ENCODE measurements at regions not wholly inside any gene's neighbourhood (a gene's known extent, or its start where the extent isn't known, plus 50 kb on each side); places are given as distances from the start of the nearest gene placed in this dataset.

- Histone ChIP-seq H3K4me1 (ENCODE audit: control insufficient read depth, insufficient read depth, low read length) (no peaks in the 10 kb centered on the region), H3K4me3 (ENCODE audit: low read length) (no peak overlapping the region), H3K9me3 (ENCODE audit: control insufficient read depth, insufficient read depth, low read length) (no peaks in the 10 kb centered on the region), H3K27ac (ENCODE audit: low read length) (no peak overlapping the region), H3K27me3 (ENCODE audit: control insufficient read depth, insufficient read depth, low read length) (no peaks in the 10 kb centered on the region), H3K36me3 (ENCODE audit: control insufficient read depth, insufficient read depth, low read length) (no peaks in the 10 kb centered on the region; the same call in 1 of the 2 replicates)
- WGBS (ENCODE audit: insufficient coverage, insufficient read length), result no CpG with 5 or more reads among the region's 1 CpG
- DNase-seq (ENCODE audit: low read depth, low spot score), result no peak
Measured at GRCh38 chr5:35516271-35516670, 101.4 kb upstream of the SPEF2 start.

GRCh38 chr5:35513612-35514011 lies 104.1 kb upstream of the SPEF2 start:
- H3K4me3 ChIP-seq (ENCODE audit: low read length), result no peak overlapping the region
- H3K27ac ChIP-seq (ENCODE audit: low read length), result no peak overlapping the region
- no peak for DNase-seq (ENCODE audit: low read depth, low spot score)
- H3K27me3 ChIP-seq (ENCODE audit: control insufficient read depth, insufficient read depth, low read length), result no peaks in the 10 kb centered on the region
- H3K4me1 ChIP-seq (ENCODE audit: control insufficient read depth, insufficient read depth, low read length), result no peaks in the 10 kb centered on the region
- no peaks in the 10 kb centered on the region; the same call in 1 of the 2 replicates for H3K36me3 ChIP-seq (ENCODE audit: control insufficient read depth, insufficient read depth, low read length)
- no CpG with 5 or more reads among the region's 1 CpG for WGBS (ENCODE audit: insufficient coverage, insufficient read length)
- H3K9me3 ChIP-seq (ENCODE audit: control insufficient read depth, insufficient read depth, low read length), result no peaks in the 10 kb centered on the region

- H3K36me3 ChIP-seq (ENCODE audit: control insufficient read depth, insufficient read depth, low read length), result no peaks in the 10 kb centered on the region
- H3K4me1 ChIP-seq (ENCODE audit: control insufficient read depth, insufficient read depth, low read length), result no peaks in the 10 kb centered on the region
- H3K27me3 ChIP-seq (ENCODE audit: control insufficient read depth, insufficient read depth, low read length), result no peaks in the 10 kb centered on the region
- H3K4me3 ChIP-seq (ENCODE audit: low read length), result no peak overlapping the region
- WGBS (ENCODE audit: insufficient coverage, insufficient read length), result no CpG with 5 or more reads among the region's 4 CpGs
- no peak overlapping the region for H3K27ac ChIP-seq (ENCODE audit: low read length)
- DNase-seq (ENCODE audit: low read depth, low spot score), result no peak
- no peaks in the 10 kb centered on the region for H3K9me3 ChIP-seq (ENCODE audit: control insufficient read depth, insufficient read depth, low read length)
Measured at GRCh38 chr5:35502206-35502605, 115.5 kb upstream of the SPEF2 start.

- no peaks in the 10 kb centered on the region for H3K27me3 ChIP-seq (ENCODE audit: control insufficient read depth, insufficient read depth, low read length)
- no CpG with 5 or more reads among the region's 3 CpGs for WGBS (ENCODE audit: insufficient coverage, insufficient read length)
- no peak overlapping the region for H3K4me3 ChIP-seq (ENCODE audit: low read length)
- no peaks in the 10 kb centered on the region for H3K4me1 ChIP-seq (ENCODE audit: control insufficient read depth, insufficient read depth, low read length)
- no peaks in the 10 kb centered on the region for H3K9me3 ChIP-seq (ENCODE audit: control insufficient read depth, insufficient read depth, low read length)
- no peaks in the 10 kb centered on the region for H3K36me3 ChIP-seq (ENCODE audit: control insufficient read depth, insufficient read depth, low read length)
- H3K27ac ChIP-seq (ENCODE audit: low read length), result no peak overlapping the region
- DNase-seq (ENCODE audit: low read depth, low spot score), result no peak
Measured at GRCh38 chr5:35488791-35489190, 128.9 kb upstream of the SPEF2 start.

- DNase-seq (ENCODE audit: low read depth, low spot score), result no peak
- WGBS (ENCODE audit: insufficient coverage, insufficient read length), result no CpG with 5 or more reads among the region's 1 CpG
- Histone ChIP-seq H3K36me3 (ENCODE audit: control insufficient read depth, insufficient read depth, low read length) (no peaks in the 10 kb centered on the region), H3K4me1 (ENCODE audit: control insufficient read depth, insufficient read depth, low read length) (no peaks in the 10 kb centered on the region), H3K9me3 (ENCODE audit: control insufficient read depth, insufficient read depth, low read length) (no peaks in the 10 kb centered on the region), H3K27me3 (ENCODE audit: control insufficient read depth, insufficient read depth, low read length) (no peaks in the 10 kb centered on the region), H3K27ac (ENCODE audit: low read length) (no peak overlapping the region), H3K4me3 (ENCODE audit: low read length) (no peak overlapping the region)
Measured at GRCh38 chr5:35488055-35488454, 129.6 kb upstream of the SPEF2 start.

GRCh38 chr5:35487233-35488025 lies 130.2 kb upstream of the SPEF2 start:
- Histone ChIP-seq H3K4me1 (ENCODE audit: control insufficient read depth, insufficient read depth, low read length) (no peaks in the 10 kb centered on the region; the same call in 1 of the 2 replicates), H3K27ac (ENCODE audit: low read length) (no peak overlapping the region), H3K9me3 (ENCODE audit: control insufficient read depth, insufficient read depth, low read length) (no peaks in the 10 kb centered on the region), H3K27me3 (ENCODE audit: control insufficient read depth, insufficient read depth, low read length) (no peaks in the 10 kb centered on the region), H3K36me3 (ENCODE audit: control insufficient read depth, insufficient read depth, low read length) (no peaks in the 10 kb centered on the region), H3K4me3 (ENCODE audit: low read length) (no peak overlapping the region)
- no peak for DNase-seq (ENCODE audit: low read depth, low spot score)
- no CpG with 5 or more reads among the region's 5 CpGs for WGBS (ENCODE audit: insufficient coverage, insufficient read length)

GRCh38 chr5:35485487-35485886 lies 132.2 kb upstream of the SPEF2 start:
- H3K4me3 ChIP-seq (ENCODE audit: low read length), result no peak overlapping the region
- peaks cover 2% of the 10 kb centered on the region; the same call in 1 of the 2 replicates for H3K4me1 ChIP-seq (ENCODE audit: control insufficient read depth, insufficient read depth, low read length)
- no peak for DNase-seq (ENCODE audit: low read depth, low spot score)
- H3K27ac ChIP-seq (ENCODE audit: low read length), result no peak overlapping the region
- H3K27me3 ChIP-seq (ENCODE audit: control insufficient read depth, insufficient read depth, low read length), result no peaks in the 10 kb centered on the region
- no peaks in the 10 kb centered on the region for H3K36me3 ChIP-seq (ENCODE audit: control insufficient read depth, insufficient read depth, low read length)
- H3K9me3 ChIP-seq (ENCODE audit: control insufficient read depth, insufficient read depth, low read length), result no peaks in the 10 kb centered on the region

- H3K36me3 ChIP-seq (ENCODE audit: control insufficient read depth, insufficient read depth, low read length), result no peaks in the 10 kb centered on the region
- H3K4me1 ChIP-seq (ENCODE audit: control insufficient read depth, insufficient read depth, low read length), result peaks cover 2% of the 10 kb centered on the region; the same call in 1 of the 2 replicates
- H3K27ac ChIP-seq (ENCODE audit: low read length), result no peak overlapping the region
- H3K9me3 ChIP-seq (ENCODE audit: control insufficient read depth, insufficient read depth, low read length), result no peaks in the 10 kb centered on the region
- no peak for DNase-seq (ENCODE audit: low read depth, low spot score)
- H3K4me3 ChIP-seq (ENCODE audit: low read length), result no peak overlapping the region
- H3K27me3 ChIP-seq (ENCODE audit: control insufficient read depth, insufficient read depth, low read length), result no peaks in the 10 kb centered on the region
Measured at GRCh38 chr5:35484241-35484640, 133.4 kb upstream of the SPEF2 start.

GRCh38 chr5:35483780-35484179 lies 133.9 kb upstream of the SPEF2 start:
- Histone ChIP-seq H3K27me3 (ENCODE audit: control insufficient read depth, insufficient read depth, low read length) (no peaks in the 10 kb centered on the region), H3K36me3 (ENCODE audit: control insufficient read depth, insufficient read depth, low read length) (no peaks in the 10 kb centered on the region), H3K4me3 (ENCODE audit: low read length) (no peak overlapping the region), H3K9me3 (ENCODE audit: control insufficient read depth, insufficient read depth, low read length) (no peaks in the 10 kb centered on the region), H3K4me1 (ENCODE audit: control insufficient read depth, insufficient read depth, low read length) (peaks cover 2% of the 10 kb centered on the region; the same call in 1 of the 2 replicates), H3K27ac (ENCODE audit: low read length) (no peak overlapping the region)
- DNase-seq (ENCODE audit: low read depth, low spot score), result no peak
- no CpG with 5 or more reads among the region's 2 CpGs for WGBS (ENCODE audit: insufficient coverage, insufficient read length)

GRCh38 chr5:35483191-35483590 lies 134.5 kb upstream of the SPEF2 start:
- H3K27ac ChIP-seq (ENCODE audit: low read length), result no peak overlapping the region
- H3K27me3 ChIP-seq (ENCODE audit: control insufficient read depth, insufficient read depth, low read length), result no peaks in the 10 kb centered on the region
- no peaks in the 10 kb centered on the region for H3K9me3 ChIP-seq (ENCODE audit: control insufficient read depth, insufficient read depth, low read length)
- no peak overlapping the region for H3K4me3 ChIP-seq (ENCODE audit: low read length)
- no peak for DNase-seq (ENCODE audit: low read depth, low spot score)
- H3K36me3 ChIP-seq (ENCODE audit: control insufficient read depth, insufficient read depth, low read length), result no peaks in the 10 kb centered on the region
- H3K4me1 ChIP-seq (ENCODE audit: control insufficient read depth, insufficient read depth, low read length), result peaks cover 2% of the 10 kb centered on the region; the same call in 1 of the 2 replicates

- H3K36me3 ChIP-seq (ENCODE audit: control insufficient read depth, insufficient read depth, low read length), result no peaks in the 10 kb centered on the region
- H3K4me1 ChIP-seq (ENCODE audit: control insufficient read depth, insufficient read depth, low read length), result peaks cover 2% of the 10 kb centered on the region; the same call in 1 of the 2 replicates
- no peak overlapping the region for H3K27ac ChIP-seq (ENCODE audit: low read length)
- no peaks in the 10 kb centered on the region for H3K27me3 ChIP-seq (ENCODE audit: control insufficient read depth, insufficient read depth, low read length)
- no peaks in the 10 kb centered on the region for H3K9me3 ChIP-seq (ENCODE audit: control insufficient read depth, insufficient read depth, low read length)
- DNase-seq (ENCODE audit: low read depth, low spot score), result no peak
- no CpG with 5 or more reads among the region's 5 CpGs for WGBS (ENCODE audit: insufficient coverage, insufficient read length)
- no peak overlapping the region for H3K4me3 ChIP-seq (ENCODE audit: low read length)
Measured at GRCh38 chr5:35482167-35482755, 135.4 kb upstream of the SPEF2 start.

Data from iPS DF 6.9 (cell line).